HepG2 (cell line): ENCODE measurements at regions not wholly inside any gene's neighbourhood (a gene's known extent, or its start where the extent isn't known, plus 50 kb on each side); places are given as distances from the start of the nearest gene placed in this dataset.

Experiments
- ATAC-seq: fragments of 200-7000 bp; cut with Tn5 transposase; 3 replicates; pipeline ENCODE4 v1.9.1; 2020; ENCODE audit warnings: mild to moderate bottlenecking, moderate library complexity
- BruUV-seq: library from RNA; stranded (reverse); fragments of 400-500 nt; replicated peaks from 2 replicates; lab custom pipeline; 2021; lab: Mats Ljungman, UMichigan
- CTCF ChIA-PET: fragments of 300-600 bp; formaldehyde crosslinking; extraction: SDS; loops from one replicate; lab custom pipeline; 2021; ENCODE audit warnings: low total read pairs, inconsistent platforms, low intra/inter-chr PET ratio; lab: Yijun Ruan, JAX
- POLR2A ChIA-PET: fragments of 350-600 bp; sonication (Branson Sonifier 250); formaldehyde crosslinking; loops from one replicate; lab custom pipeline; 2020; ENCODE audit warnings: antibody characterized with exemption, inconsistent platforms; lab: Yijun Ruan, JAX
- DNase-seq: peaks from one replicate; pipeline ENCODE4 v3.0.0-alpha.2; 2015; ENCODE audit warnings: low spot score
- FAIRE-seq: peaks from 3 replicates; lab custom pipeline; 2011; peaks lifted over from hg19 to GRCh38; lab: Jason Lieb, UNC
- H2AFZ ChIP-seq: one replicate; pipeline ENCODE4 v1.6.1; 2011; ENCODE audit warnings: low read length, inconsistent platforms
- H3K27ac ChIP-seq: fragments of 300-600 bp; 3 replicates; pipeline ENCODE4 v1.8.0; 2011; ENCODE audit warnings: mixed run types, mild to moderate bottlenecking, mixed read lengths, low read length, inconsistent platforms; ENCODE audit not compliant: insufficient read depth; ENCODE audit errors: extremely low read length
- H3K27me3 ChIP-seq, 2 experiments: fragments of 200-600 bp in 1 of 2; 2 replicates in 1 of 2; 3 replicates in 1 of 2; pipeline versions ENCODE4 v1.6.0 to v1.8.0; 2011; ENCODE audit warnings: low read length in 2 of 2, mild to moderate bottlenecking in 2 of 2, moderate library complexity in 2 of 2, inconsistent platforms in 1 of 2; ENCODE audit not compliant: insufficient read depth in 2 of 2, control insufficient read depth in 1 of 2
- H3K36me3 ChIP-seq, 2 experiments: fragments of 200-600 bp in 1 of 2; replicated peaks in 1 of 2; 2 replicates in 1 of 2; 3 replicates in 1 of 2; pipeline versions ENCODE4 v1.5.1 to v1.8.0; 2011; ENCODE audit warnings: low read length in 2 of 2, inconsistent platforms in 1 of 2; ENCODE audit not compliant: insufficient read depth in 2 of 2, control insufficient read depth in 1 of 2
- H3K4me1 ChIP-seq: 2 replicates; pipeline ENCODE4 v1.5.1; 2012; ENCODE audit warnings: low read length, inconsistent platforms; ENCODE audit not compliant: insufficient read depth
- H3K4me2 ChIP-seq: 2 replicates; pipeline ENCODE4 v1.6.0; 2011; ENCODE audit warnings: low read depth, low read length, inconsistent platforms
- H3K4me3 ChIP-seq, 3 experiments: fragments of 200-600 bp in 1 of 3; sonication (generic), shearing (Covaris generic) in 1 of 3; replicated peaks in 1 of 3; 2 replicates each; pipeline ENCODE4 v1.5.1; 2011 to 2016; ENCODE audit warnings: low read length in 3 of 3, inconsistent platforms in 2 of 3, low read depth in 2 of 3, mild to moderate bottlenecking in 2 of 3, control low read depth in 1 of 3, mixed read lengths in 1 of 3; ENCODE audit not compliant: insufficient read depth in 1 of 3
- H3K79me2 ChIP-seq: one replicate; pipeline ENCODE4 v1.6.1; 2011; ENCODE audit warnings: low read length, inconsistent platforms; ENCODE audit not compliant: insufficient read depth
- H3K9ac ChIP-seq: 2 replicates; pipeline ENCODE4 v1.6.0; 2011; ENCODE audit warnings: mild to moderate bottlenecking, low read depth, low read length, inconsistent platforms; ENCODE audit not compliant: insufficient read depth
- H3K9me3 ChIP-seq: 2 replicates; pipeline ENCODE4 v1.5.1; 2012; ENCODE audit warnings: mild to moderate bottlenecking, low read length
- H4K20me1 ChIP-seq: 2 replicates; pipeline ENCODE4 v1.6.0; 2011; ENCODE audit warnings: inconsistent platforms, mild to moderate bottlenecking, low read length, moderate library complexity; ENCODE audit not compliant: insufficient read depth
- AGO1 ChIP-seq: fragments of 200-400 bp; formaldehyde crosslinking; IDR thresholded peaks from 2 replicates; pipeline ENCODE4 v1.6.1; 2017; ENCODE audit warnings: mild to moderate bottlenecking, low read depth, low read length, moderate library complexity; ENCODE audit not compliant: poor library complexity, severe bottlenecking
- FOXP1 ChIP-seq, 2 experiments: fragments of 450-650 bp in 1 of 2; IDR thresholded peaks; 2 replicates each; pipeline ENCODE4 v1.6.1; 2017 to 2018; ENCODE audit warnings: antibody characterized with exemption in 1 of 2
- HMGA1 ChIP-seq: sonication (generic); formaldehyde crosslinking; conservative IDR thresholded peaks from 2 replicates; pipeline ENCODE4 v1.4.0; 2020; ENCODE audit warnings: missing genetic modification reagents
- HNRNPL ChIP-seq: fragments of 200-400 bp; formaldehyde crosslinking; IDR thresholded peaks from 2 replicates; pipeline ENCODE4 v1.6.1; 2017; ENCODE audit warnings: mild to moderate bottlenecking, low read depth, low read length
- NFYB ChIP-seq: sonication (generic); formaldehyde crosslinking; IDR thresholded peaks from 2 replicates; pipeline ENCODE4 v1.4.0; 2020; ENCODE audit warnings: missing genetic modification reagents
- SALL2 ChIP-seq: sonication (generic); formaldehyde crosslinking; IDR thresholded peaks from 2 replicates; pipeline ENCODE4 v1.8.1; 2023; ENCODE audit warnings: mild to moderate bottlenecking, missing genetic modification reagents, inconsistent platforms
- TAF1 ChIP-seq: sonication (generic); formaldehyde crosslinking; IDR thresholded peaks from 2 replicates; pipeline ENCODE4 v1.4.0; 2020; ENCODE audit warnings: missing genetic modification reagents
- ZFP36L1 ChIP-seq: sonication (generic); formaldehyde crosslinking; IDR thresholded peaks from 2 replicates; pipeline ENCODE4 v1.8.0; 2022; ENCODE audit warnings: mild to moderate bottlenecking, missing genetic modification reagents, moderate library complexity
- ZFP82 ChIP-seq: sonication (generic); formaldehyde crosslinking; IDR thresholded peaks from 2 replicates; pipeline ENCODE4 v1.5.1; 2020; ENCODE audit warnings: mild to moderate bottlenecking, missing genetic modification reagents, borderline replicate concordance
- ZNF143 ChIP-seq: sonication (generic); formaldehyde crosslinking; IDR thresholded peaks from 2 replicates; pipeline ENCODE4 v1.4.0; 2020; ENCODE audit warnings: missing genetic modification reagents
- ZNF564 ChIP-seq: sonication (generic); formaldehyde crosslinking; IDR thresholded peaks from 2 replicates; pipeline ENCODE4 v1.8.1; 2023; ENCODE audit warnings: mild to moderate bottlenecking, missing genetic modification reagents
- WGBS: methylation state at CpG from one replicate; pipeline ENCODE4 v1.1.6; 2017; ENCODE audit warnings: low lambda C conversion rate; 5-methylcytosine and 5-hydroxymethylcytosine counted together
- in situ Hi-C: cut with HindIII; loops from 2 replicates; pipeline ENCODE4 v1.10.0; 2017; ENCODE audit warnings: low pct_unique_long_range_greater_than_20kb; ENCODE audit not compliant: extremely low pct_ligation_motif_present
- intact Hi-C: fragments of 100-400 bp; cut with micrococcal nuclease; formaldehyde crosslinking; loops from one replicate; pipeline ENCODE4 v1.10.0; 2022; ENCODE audit not compliant: unreplicated experiment
- TF ChIP-seq, protein P1 (sequence below): sonication (generic); formaldehyde crosslinking; IDR thresholded peaks from 2 replicates; pipeline ENCODE4 v1.4.0; 2020; ENCODE audit warnings: missing genetic modification reagents; ENCODE audit errors: not compliant biosample characterization
- TF ChIP-seq, protein P2 (sequence below): sonication (generic); formaldehyde crosslinking; IDR thresholded peaks from 2 replicates; pipeline ENCODE4 v1.8.1; 2022; ENCODE audit warnings: mild to moderate bottlenecking, missing genetic modification reagents
- TF ChIP-seq, protein P3 (sequence below): IDR thresholded peaks from 2 replicates; pipeline ENCODE4 v1.6.1; 2016; ENCODE audit warnings: low read depth, control low read depth

GRCh38 chr2:62302631-62303435 lies 106.9 kb downstream of the B3GNT2 start:
- Histone ChIP-seq H3K9me3 (no peaks in the 10 kb centered on the region), H3K4me3 (no peak overlapping the region), H4K20me1 (no peaks in the 10 kb centered on the region)
- no peak for FAIRE-seq
- TF ChIP-seq AGO1 (no peak), FOXP1 (IDR thresholded peaks at IDR 0.05) (no peak), FOXP1 (CRISPR knock-in tag; IDR thresholded peaks at IDR 0.05) (no peak), NFYB (CRISPR knock-in tag) (no peak), ZFP82 (CRISPR knock-in tag) (no peak), HMGA1 (CRISPR knock-in tag) (no peak)
- TF ChIP-seq, protein P1, sequence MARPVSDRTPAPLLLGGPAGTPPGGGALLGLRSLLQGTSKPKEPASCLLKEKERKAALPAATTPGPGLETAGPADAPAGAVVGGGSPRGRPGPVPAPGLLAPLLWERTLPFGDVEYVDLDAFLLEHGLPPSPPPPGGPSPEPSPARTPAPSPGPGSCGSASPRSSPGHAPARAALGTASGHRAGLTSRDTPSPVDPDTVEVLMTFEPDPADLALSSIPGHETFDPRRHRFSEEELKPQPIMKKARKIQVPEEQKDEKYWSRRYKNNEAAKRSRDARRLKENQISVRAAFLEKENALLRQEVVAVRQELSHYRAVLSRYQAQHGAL: no peak
- TF ChIP-seq, all 625 proteins: peak for 0
- H3K27ac ChIP-seq: no peak overlapping the region
- H3K4me1 ChIP-seq: peaks cover 39% of the 10 kb centered on the region
- H3K79me2 ChIP-seq: no peaks in the 10 kb centered on the region
- intact Hi-C loops: no loop called here
- 28% methylated on average over 6 of the region's 6 CpGs for WGBS
- H3K4me2 ChIP-seq: no peak overlapping the region
- DNase-seq: no peak
- in situ Hi-C loops: no loop called here
- no peaks in the 10 kb centered on the region; a peak in 1 of 5 replicates for H3K27me3 ChIP-seq
- no TSS peak for BruUV-seq
- POLR2A ChIA-PET: interaction anchor here (0.9 kb wide), 1 partner anchor 9 kb away, joined by 3 read pairs; no protein-coding TSS in a partner anchor
- H3K9ac ChIP-seq: no peak overlapping the region
- CTCF ChIA-PET: no interaction called here
- no peak overlapping the region for H2AFZ ChIP-seq
- ATAC-seq: no peak
- H3K36me3 ChIP-seq: no peaks in the 10 kb centered on the region

DNA sequence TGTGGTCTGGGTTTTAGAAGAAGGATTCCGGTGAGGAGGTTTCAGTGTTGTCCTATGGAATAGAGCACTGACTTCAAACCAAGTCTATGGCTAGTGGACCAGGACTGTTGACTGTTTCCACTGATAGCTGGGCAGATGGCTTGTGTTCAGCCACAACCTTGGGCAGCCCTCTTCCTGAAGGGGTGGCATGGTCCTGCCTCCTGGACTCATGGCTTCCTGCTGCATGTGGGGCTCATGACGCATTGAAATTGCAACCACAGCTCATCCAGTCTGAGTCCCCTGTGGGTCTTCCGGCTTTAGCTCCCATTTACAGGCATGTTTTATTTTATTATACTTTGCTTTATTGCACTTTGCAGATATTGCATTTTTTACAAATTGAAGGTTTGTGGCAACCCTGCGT lies 105.0 kb downstream of the B3GNT2 start:
- intact Hi-C loops: no loop called here
- WGBS: 34% methylated on average over 4 of the region's 4 CpGs
- FAIRE-seq: no peak
- no peak for TF ChIP-seq ZNF564 (CRISPR knock-in tag)
- TF ChIP-seq ZNF143 (CRISPR knock-in tag): no peak
- TF ChIP-seq, protein P2, sequence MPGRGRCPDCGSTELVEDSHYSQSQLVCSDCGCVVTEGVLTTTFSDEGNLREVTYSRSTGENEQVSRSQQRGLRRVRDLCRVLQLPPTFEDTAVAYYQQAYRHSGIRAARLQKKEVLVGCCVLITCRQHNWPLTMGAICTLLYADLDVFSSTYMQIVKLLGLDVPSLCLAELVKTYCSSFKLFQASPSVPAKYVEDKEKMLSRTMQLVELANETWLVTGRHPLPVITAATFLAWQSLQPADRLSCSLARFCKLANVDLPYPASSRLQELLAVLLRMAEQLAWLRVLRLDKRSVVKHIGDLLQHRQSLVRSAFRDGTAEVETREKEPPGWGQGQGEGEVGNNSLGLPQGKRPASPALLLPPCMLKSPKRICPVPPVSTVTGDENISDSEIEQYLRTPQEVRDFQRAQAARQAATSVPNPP (CRISPR knock-in tag): no peak
- TF ChIP-seq, protein P3, sequence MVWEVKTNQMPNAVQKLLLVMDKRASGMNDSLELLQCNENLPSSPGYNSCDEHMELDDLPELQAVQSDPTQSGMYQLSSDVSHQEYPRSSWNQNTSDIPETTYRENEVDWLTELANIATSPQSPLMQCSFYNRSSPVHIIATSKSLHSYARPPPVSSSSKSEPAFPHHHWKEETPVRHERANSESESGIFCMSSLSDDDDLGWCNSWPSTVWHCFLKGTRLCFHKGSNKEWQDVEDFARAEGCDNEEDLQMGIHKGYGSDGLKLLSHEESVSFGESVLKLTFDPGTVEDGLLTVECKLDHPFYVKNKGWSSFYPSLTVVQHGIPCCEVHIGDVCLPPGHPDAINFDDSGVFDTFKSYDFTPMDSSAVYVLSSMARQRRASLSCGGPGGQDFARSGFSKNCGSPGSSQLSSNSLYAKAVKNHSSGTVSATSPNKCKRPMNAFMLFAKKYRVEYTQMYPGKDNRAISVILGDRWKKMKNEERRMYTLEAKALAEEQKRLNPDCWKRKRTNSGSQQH (CRISPR knock-in tag): no peak
- no peak for TF ChIP-seq ZFP36L1
- TF ChIP-seq HNRNPL: no peak
- TF ChIP-seq TAF1 (CRISPR knock-in tag): no peak
- no peak for TF ChIP-seq SALL2 (CRISPR knock-in tag)

More for the DNA sequence above, 105.0 kb downstream of the B3GNT2 start:
- no TSS peak for BruUV-seq
- Histone ChIP-seq H3K27ac (no peak overlapping the region), H3K27me3 (no peaks in the 10 kb centered on the region; a peak in 1 of 5 replicates), H3K4me1 (peaks cover 22% of the 10 kb centered on the region), H3K9ac (no peak overlapping the region), H3K79me2 (no peaks in the 10 kb centered on the region), H3K9me3 (no peaks in the 10 kb centered on the region), H3K4me2 (no peak overlapping the region), H4K20me1 (no peaks in the 10 kb centered on the region), H3K36me3 (no peaks in the 10 kb centered on the region), H2AFZ (no peak overlapping the region), H3K4me3 (no peak overlapping the region)
- ChIA-PET CTCF (no interaction called here), POLR2A (no interaction called here)
- ATAC-seq (no peak), DNase-seq (no peak)
- in situ Hi-C loops: no loop called here
